WERI-Rb-1 (cell line): ENCODE measurements at regions not wholly inside any gene's neighbourhood (a gene's known extent, or its start where the extent isn't known, plus 50 kb on each side); places are given as distances from the start of the nearest gene placed in this dataset.
"Not testable (repeated sequence)": the region's sequence is repeated elsewhere in the genome, so short reads cannot be mapped to it uniquely, and the experiment has no call there.

ENCODE experiments used
- DNase-seq: peaks from one replicate; pipeline ENCODE4 v3.0.0-alpha.2; 2020
- H3K27ac ChIP-seq: fragments of 250-450 bp; sonication (Bioruptor Pico); 2 replicates; pipeline ENCODE4 v1.5.1; 2020; ENCODE audit warnings: mild to moderate bottlenecking, moderate library complexity
- H3K27me3 ChIP-seq: fragments of 250-450 bp; sonication (Bioruptor Pico); 2 replicates; pipeline ENCODE4 v1.5.1; 2021; ENCODE audit warnings: mild to moderate bottlenecking, low read depth, moderate library complexity; ENCODE audit not compliant: insufficient read depth, severe bottlenecking
- H3K36me3 ChIP-seq: fragments of 250-450 bp; sonication (Bioruptor Pico); 2 replicates; pipeline ENCODE4 v1.5.1; 2020; ENCODE audit warnings: mild to moderate bottlenecking, moderate library complexity
- H3K4me3 ChIP-seq: 2 replicates; pipeline ENCODE4 v1.5.1; 2011; ENCODE audit warnings: low read depth, mild to moderate bottlenecking, control low read depth, low read length
- H3K9me3 ChIP-seq: fragments of 250-450 bp; sonication (Bioruptor Pico); 2 replicates; pipeline ENCODE4 v1.5.1; 2021; ENCODE audit warnings: mild to moderate bottlenecking, moderate library complexity; ENCODE audit not compliant: severe bottlenecking
- CTCF ChIP-seq: IDR thresholded peaks from 2 replicates; pipeline ENCODE4 v1.5.1; 2011; ENCODE audit warnings: low read depth, mild to moderate bottlenecking, control low read depth, inconsistent platforms, low read length

DNA sequence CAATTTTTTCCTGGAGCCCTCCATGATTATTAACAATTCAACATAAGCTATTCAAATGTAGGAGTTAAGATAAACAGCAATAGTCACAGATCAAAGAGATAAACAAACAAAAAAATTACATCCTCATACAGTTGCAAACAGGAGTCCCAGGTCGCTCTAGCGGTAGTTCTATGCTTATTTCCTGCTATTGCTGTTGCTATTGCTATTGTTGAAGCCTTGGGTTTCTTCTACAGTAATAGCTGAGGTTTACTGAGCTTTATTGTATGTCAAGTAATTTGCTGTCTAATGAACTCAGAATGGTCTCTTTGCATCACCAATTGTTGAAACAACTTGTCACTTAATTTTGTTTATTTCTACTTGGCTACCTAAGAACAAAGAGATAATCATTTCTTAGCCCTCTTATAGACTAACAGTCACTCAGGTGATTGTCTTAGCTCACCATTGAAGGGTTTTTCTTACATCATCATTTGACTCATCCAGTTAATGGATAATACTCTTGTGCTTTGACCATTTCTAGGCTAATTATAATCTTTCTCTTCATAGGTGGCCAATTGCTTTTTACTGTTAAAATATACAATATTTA, 654.6 kb downstream of the MECOM start:
- no peak overlapping the region for H3K27ac ChIP-seq
- no peaks in the 10 kb centered on the region for H3K36me3 ChIP-seq
- H3K27me3 ChIP-seq = no peaks in the 10 kb centered on the region
- H3K4me3 ChIP-seq = no peak overlapping the region
- DNase-seq = no peak
- no peaks in the 10 kb centered on the region for H3K9me3 ChIP-seq
- no peak for TF ChIP-seq CTCF

GRCh38 chr3:169007145-169007544, 656.4 kb downstream of the MECOM start:
- Histone ChIP-seq H3K27me3 (no peaks in the 10 kb centered on the region), H3K9me3 (no peaks in the 10 kb centered on the region), H3K36me3 (no peaks in the 10 kb centered on the region), H3K4me3 (no peak overlapping the region), H3K27ac (no peak overlapping the region)
- no peak for TF ChIP-seq CTCF
- no peak for DNase-seq

GRCh38 chr3:169006398-169006797, 657.1 kb downstream of the MECOM start:
- not testable (repeated sequence) for H3K4me3 ChIP-seq, H3K9me3 ChIP-seq, H3K36me3 ChIP-seq, DNase-seq, H3K27ac ChIP-seq, H3K27me3 ChIP-seq

- no peak for TF ChIP-seq CTCF
- H3K27ac ChIP-seq = no peak overlapping the region
- no peaks in the 10 kb centered on the region for H3K36me3 ChIP-seq
- no peak overlapping the region for H3K4me3 ChIP-seq
- DNase-seq = no peak
- H3K27me3 ChIP-seq = no peaks in the 10 kb centered on the region
- H3K9me3 ChIP-seq = no peaks in the 10 kb centered on the region
These were observed 660.8 kb downstream of the MECOM start for GRCh38 chr3:169002689-169003088.

DNA sequence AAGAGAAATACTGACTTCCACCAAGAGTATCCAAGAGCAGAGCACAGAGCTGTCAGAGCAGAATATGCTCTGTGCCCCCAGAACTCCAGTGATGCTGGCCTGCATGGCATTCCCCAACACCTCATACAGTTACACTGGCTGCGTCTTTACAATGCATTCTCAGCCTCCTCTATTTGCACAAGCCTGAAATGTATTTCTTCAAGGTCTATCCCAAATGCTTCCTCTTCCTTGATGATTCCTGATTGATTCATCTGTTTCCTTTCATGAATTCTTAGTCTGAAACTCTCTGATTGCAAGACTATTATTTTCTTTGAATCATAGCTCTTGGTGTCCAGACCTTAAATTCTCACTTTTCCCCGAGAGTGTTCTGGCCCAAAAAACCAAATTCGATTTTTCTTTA, 664.7 kb downstream of the MECOM start:
- Histone ChIP-seq H3K4me3 (no peak overlapping the region), H3K27ac (no peak overlapping the region), H3K36me3 (no peaks in the 10 kb centered on the region), H3K9me3 (no peaks in the 10 kb centered on the region), H3K27me3 (no peaks in the 10 kb centered on the region)
- DNase-seq = no peak
- no peak for TF ChIP-seq CTCF

DNA sequence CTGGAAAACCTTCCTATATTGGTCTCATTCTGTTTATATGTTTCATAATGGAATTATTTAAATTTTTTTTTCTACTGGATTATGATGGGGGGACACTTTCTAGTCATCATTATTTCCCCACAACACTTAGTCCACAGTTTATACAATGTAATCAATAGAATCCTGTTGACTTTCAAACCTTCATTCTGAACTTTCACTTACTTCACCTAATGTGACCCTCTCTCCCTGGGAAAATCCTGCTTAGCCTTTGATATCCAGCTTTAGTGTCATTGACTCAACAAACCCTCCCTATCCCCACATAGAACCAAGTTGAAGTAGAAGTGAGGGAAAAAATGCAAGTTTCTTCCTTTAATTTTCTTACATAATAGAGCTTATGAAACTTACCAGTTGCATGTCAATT, 666.0 kb downstream of the MECOM start:
- H3K4me3 ChIP-seq = no peak overlapping the region

More for the DNA sequence above, 666.0 kb downstream of the MECOM start:
- H3K27me3 ChIP-seq = no peaks in the 10 kb centered on the region
- H3K27ac ChIP-seq = no peak overlapping the region
- no peak for TF ChIP-seq CTCF
- H3K36me3 ChIP-seq = no peaks in the 10 kb centered on the region
- no peaks in the 10 kb centered on the region for H3K9me3 ChIP-seq
- no peak for DNase-seq
